PC-3 (cell line): ENCODE measurements at regions not wholly inside any gene's neighbourhood (a gene's known extent, or its start where the extent isn't known, plus 50 kb on each side); places are given as distances from the start of the nearest gene placed in this dataset.

Experiments
- CTCF ChIP-seq: fragments of 300-600 bp; sonication (generic); conservative IDR thresholded peaks from 2 replicates; pipeline ENCODE4 v1.5.1; 2017; ENCODE audit warnings: antibody characterized with exemption, low read depth, mild to moderate bottlenecking, low read length
- EZH2 ChIP-seq: fragments of 300-600 bp; sonication (generic); IDR thresholded peaks from one replicate; pipeline ENCODE4 v1.6.1; 2017; ENCODE audit warnings: antibody characterized with exemption, mild to moderate bottlenecking, low read length; ENCODE audit not compliant: unreplicated experiment

DNA sequence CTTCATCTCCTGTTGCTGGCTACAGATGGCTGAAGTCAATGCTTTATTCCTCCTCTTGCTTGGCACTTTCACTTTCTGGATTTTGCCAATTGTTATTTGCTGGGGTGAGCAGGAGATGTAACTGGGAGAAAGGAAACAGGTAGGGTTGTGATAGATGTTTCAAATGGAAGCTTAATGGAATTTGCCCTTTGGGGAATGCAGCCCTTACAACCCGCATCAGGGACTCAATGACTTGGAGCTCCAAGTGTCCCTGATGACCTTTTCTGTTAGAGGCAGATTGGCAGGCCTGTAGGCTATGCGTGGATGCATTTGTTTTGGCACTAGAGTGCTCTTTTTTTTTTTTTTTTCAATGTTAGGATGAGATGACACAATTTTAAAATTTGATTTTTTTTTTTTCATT, 219.9 kb upstream of the GLRA1 start:
- TF ChIP-seq CTCF, result no peak
- no peak for TF ChIP-seq EZH2
